ENCODE measurements at regions not wholly inside any gene's neighbourhood (a gene's known extent, or its start where the extent isn't known, plus 50 kb on each side); places are given as distances from the start of the nearest gene placed in this dataset.

- H3K9ac ChIP-seq (ENCODE audit: insufficient read depth, low read depth, low read length), result no peak overlapping the region
- no peaks in the 10 kb centered on the region for H3K9me3 ChIP-seq (ENCODE audit: low read length)
- H3K36me3 ChIP-seq (replicated peaks in 1 of 2; ENCODE audit: control insufficient read depth in 1 of 2, insufficient read depth in 2 of 2, low read length in 2 of 2), result no peaks in the 10 kb centered on the region
- no peaks in the 10 kb centered on the region for H4K20me1 ChIP-seq (ENCODE audit: insufficient read depth, low read length)
- no peaks in the 10 kb centered on the region for H3K27me3 ChIP-seq (ENCODE audit: control insufficient read depth in 1 of 2, insufficient read depth in 2 of 2, low read length in 2 of 2)
- DNase-seq (ENCODE audit: low spot score) (no peak), FAIRE-seq (no peak), ATAC-seq (no peak)
- H3K4me1 ChIP-seq (ENCODE audit: insufficient read depth, low read length), result no peaks in the 10 kb centered on the region
- POLR2A ChIA-PET, result no interaction called here
- H2AFZ ChIP-seq (ENCODE audit: low read length), result no peak overlapping the region
- H3K27ac ChIP-seq (ENCODE audit: extremely low read length, insufficient read depth, low read length), result no peak overlapping the region
- CTCF ChIA-PET (ENCODE audit: low intra/inter-chr PET ratio, low total read pairs), result no interaction called here
- intact Hi-C loops (cut with micrococcal nuclease; ENCODE audit: unreplicated experiment) (no loop called here), in situ Hi-C loops (cut with HindIII; ENCODE audit: extremely low pct_ligation_motif_present, low pct_unique_long_range_greater_than_20kb) (no loop called here)
- BruUV-seq (replicated peaks), result no TSS peak
- TF ChIP-seq ZMYM4 (CRISPR knock-in tag; IDR thresholded peaks at IDR 0.05) (no peak), ZNF20 (CRISPR knock-in tag; IDR thresholded peaks at IDR 0.05) (no peak), ZKSCAN1 (IDR thresholded peaks at IDR 0.05; ENCODE audit: low read length) (no peak), XRCC5 (optimal IDR thresholded peaks at IDR 0.05; ENCODE audit: low read length) (no peak), HOXD1 (CRISPR knock-in tag; IDR thresholded peaks at IDR 0.05) (no peak), ZNF12 (CRISPR knock-in tag; IDR thresholded peaks at IDR 0.05) (no peak), ZNF205 (CRISPR knock-in tag; IDR thresholded peaks at IDR 0.05) (no peak), ZNF253 (CRISPR knock-in tag; IDR thresholded peaks at IDR 0.05; ENCODE audit: borderline replicate concordance) (no peak), GMEB2 (CRISPR knock-in tag; IDR thresholded peaks at IDR 0.05; ENCODE audit: low read depth) (no peak), PRDM15 (CRISPR knock-in tag; IDR thresholded peaks at IDR 0.05) (no peak), FIP1L1 (IDR thresholded peaks at IDR 0.05; ENCODE audit: borderline replicate concordance, insufficient read depth, low read depth, low read length) (no peak), GLI4 (CRISPR knock-in tag; IDR thresholded peaks at IDR 0.05; ENCODE audit: borderline replicate concordance) (no peak), E2F1 (CRISPR knock-in tag; IDR thresholded peaks at IDR 0.05) (no peak), ZSCAN5A (CRISPR knock-in tag; IDR thresholded peaks at IDR 0.05; ENCODE audit: borderline replicate concordance) (no peak), ZNF232 (CRISPR knock-in tag; IDR thresholded peaks at IDR 0.05; ENCODE audit: borderline replicate concordance) (no peak), NR2F2 (IDR thresholded peaks at IDR 0.05; ENCODE audit: borderline replicate concordance, low read depth) (no peak), MTA1 (CRISPR knock-in tag; IDR thresholded peaks at IDR 0.05; ENCODE audit: borderline replicate concordance) (no peak)
- no peak overlapping the region for H3K4me3 ChIP-seq (replicated peaks in 1 of 3; ENCODE audit: insufficient read depth in 1 of 3, low read depth in 2 of 3, low read length in 3 of 3)
- H3K79me2 ChIP-seq (ENCODE audit: insufficient read depth, low read length), result no peaks in the 10 kb centered on the region
- H3K4me2 ChIP-seq (ENCODE audit: low read depth, low read length), result no peak overlapping the region
- 94% methylated on average over 16 of the region's 16 CpGs for WGBS (ENCODE audit: low lambda C conversion rate)
Observed at GRCh38 chr13:99724633-99725517, 223.6 kb downstream of the TM9SF2 start.
